Kidney tubule cell (primary cell): ENCODE measurements at regions not wholly inside any gene's neighbourhood (a gene's known extent, or its start where the extent isn't known, plus 50 kb on each side); places are given as distances from the start of the nearest gene placed in this dataset.

ENCODE experiments used
- DNase-seq: peaks from one replicate; pipeline ENCODE4 v3.0.0-alpha.2; 2018; ENCODE audit warnings: low spot score

GRCh38 chr14:56501909-56502530, 77.6 kb upstream of the TMEM260 start:
- DNase-seq, result no peak

GRCh38 chr14:56505361-56505760, 74.2 kb upstream of the TMEM260 start:
- no peak for DNase-seq

- DNase-seq, result no peak
These were observed 67.1 kb upstream of the TMEM260 start for GRCh38 chr14:56512521-56512920.

GRCh38 chr14:56514663-56515371, 64.8 kb upstream of the TMEM260 start:
- peak; percentile 9 for DNase-seq

GRCh38 chr14:56515739-56516138, 63.9 kb upstream of the TMEM260 start:
- no peak for DNase-seq

- DNase-seq, result no peak
These were observed 57.2 kb upstream of the TMEM260 start for GRCh38 chr14:56522403-56522802.

GRCh38 chr14:56524971-56525677, 54.5 kb upstream of the TMEM260 start:
- DNase-seq, result no peak

GRCh38 chr14:56528927-56529326, 50.7 kb upstream of the TMEM260 start:
- no peak for DNase-seq
